SH-SY5Y (cell line): ENCODE measurements at regions not wholly inside any gene's neighbourhood (a gene's known extent, or its start where the extent isn't known, plus 50 kb on each side); places are given as distances from the start of the nearest gene placed in this dataset.

Source experiments
- GATA2 ChIP-seq: IDR thresholded peaks from 2 replicates; pipeline ENCODE4 v1.6.1; 2011; ENCODE audit warnings: mild to moderate bottlenecking, low read depth, low read length
- GATA3 ChIP-seq: IDR thresholded peaks from 2 replicates; pipeline ENCODE4 v1.6.1; 2011; ENCODE audit warnings: low read depth, mild to moderate bottlenecking, low read length, moderate library complexity

GRCh38 chr3:34727700-34728099 lies 911.6 kb upstream of the ARPP21 start:
- no peak for TF ChIP-seq GATA2
- no peak for TF ChIP-seq GATA3
